Activated CD4-positive, alpha-beta T cell treated with anti-CD3 and anti-CD28 coated beads, Interleukin-2, amount 50 U/mL, for 1 hour (primary cell): ENCODE measurements at regions not wholly inside any gene's neighbourhood (a gene's known extent, or its start where the extent isn't known, plus 50 kb on each side); places are given as distances from the start of the nearest gene placed in this dataset.
"Not testable (repeated sequence)": the region's sequence is repeated elsewhere in the genome, so short reads cannot be mapped to it uniquely, and the experiment has no call there.

ENCODE experiments used
- DNase-seq: peaks from one replicate; pipeline ENCODE4 v3.0.0-alpha.2; 2020

GRCh38 chr7:86366946-86367345, 276.8 kb upstream of the GRM3 start:
- no peak for DNase-seq

GRCh38 chr7:86340407-86340806, 303.3 kb upstream of the GRM3 start:
- DNase-seq: not testable (repeated sequence)

GRCh38 chr7:86339051-86339450, 304.7 kb upstream of the GRM3 start:
- DNase-seq: no peak

GRCh38 chr7:86328801-86329433, 314.8 kb upstream of the GRM3 start:
- no peak for DNase-seq

GRCh38 chr7:86326847-86327246, 316.9 kb upstream of the GRM3 start:
- DNase-seq: no peak

GRCh38 chr7:86320889-86321288, 322.8 kb upstream of the GRM3 start:
- no peak for DNase-seq

GRCh38 chr7:86320341-86320740, 323.4 kb upstream of the GRM3 start:
- DNase-seq: no peak

GRCh38 chr7:86313842-86314241, 329.9 kb upstream of the GRM3 start:
- DNase-seq: no peak

- no peak for DNase-seq
Measured at GRCh38 chr7:86301301-86301700, 342.4 kb upstream of the GRM3 start.

- no peak for DNase-seq
Measured at GRCh38 chr7:86295526-86295925, 348.2 kb upstream of the GRM3 start.

- DNase-seq: no peak
Measured at GRCh38 chr7:86282014-86282682, 361.6 kb upstream of the GRM3 start.

GRCh38 chr7:86280150-86280549, 363.6 kb upstream of the GRM3 start:
- no peak for DNase-seq

GRCh38 chr7:86262781-86263180, 380.9 kb upstream of the GRM3 start:
- DNase-seq: no peak

- no peak for DNase-seq
Measured at GRCh38 chr7:86257894-86258293, 385.8 kb upstream of the GRM3 start.

GRCh38 chr7:86252406-86252805, 391.3 kb upstream of the GRM3 start:
- DNase-seq: no peak

GRCh38 chr7:86248977-86249376, 394.7 kb upstream of the GRM3 start:
- no peak for DNase-seq

- no peak for DNase-seq
Measured at GRCh38 chr7:86243171-86243570, 400.5 kb upstream of the GRM3 start.

GRCh38 chr7:86226191-86226590, 417.5 kb upstream of the GRM3 start:
- no peak for DNase-seq

GRCh38 chr7:86222806-86223205, 420.9 kb upstream of the GRM3 start:
- no peak for DNase-seq

- no peak for DNase-seq
Measured at GRCh38 chr7:86214734-86215133, 429.0 kb upstream of the GRM3 start.

GRCh38 chr7:86212976-86213375, 430.7 kb upstream of the GRM3 start:
- DNase-seq: no peak

- no peak for DNase-seq
Measured at GRCh38 chr7:86209036-86209435, 434.7 kb upstream of the GRM3 start.

- no peak for DNase-seq
Measured at GRCh38 chr7:86207740-86208139, 436.0 kb upstream of the GRM3 start.

- no peak for DNase-seq
Measured at GRCh38 chr7:86202833-86203232, 440.9 kb upstream of the GRM3 start.

GRCh38 chr7:86201767-86202166, 441.9 kb upstream of the GRM3 start:
- DNase-seq: no peak
